Esophagus mucosa (tissue), 1 donor: ENCODE measurements at regions not wholly inside any gene's neighbourhood (a gene's known extent, or its start where the extent isn't known, plus 50 kb on each side); places are given as distances from the start of the nearest gene placed in this dataset.
"Not testable (repeated sequence)": the region's sequence is repeated elsewhere in the genome, so short reads cannot be mapped to it uniquely, and the experiment has no call there.

Source experiments
- ATAC-seq: fragments of 200-7000 bp; cut with Tn5 transposase; one replicate; pipeline ENCODE4 v1.9.1; 2020
- donor health status: DM: yes; HTN: yes; CAD: no.

DNA sequence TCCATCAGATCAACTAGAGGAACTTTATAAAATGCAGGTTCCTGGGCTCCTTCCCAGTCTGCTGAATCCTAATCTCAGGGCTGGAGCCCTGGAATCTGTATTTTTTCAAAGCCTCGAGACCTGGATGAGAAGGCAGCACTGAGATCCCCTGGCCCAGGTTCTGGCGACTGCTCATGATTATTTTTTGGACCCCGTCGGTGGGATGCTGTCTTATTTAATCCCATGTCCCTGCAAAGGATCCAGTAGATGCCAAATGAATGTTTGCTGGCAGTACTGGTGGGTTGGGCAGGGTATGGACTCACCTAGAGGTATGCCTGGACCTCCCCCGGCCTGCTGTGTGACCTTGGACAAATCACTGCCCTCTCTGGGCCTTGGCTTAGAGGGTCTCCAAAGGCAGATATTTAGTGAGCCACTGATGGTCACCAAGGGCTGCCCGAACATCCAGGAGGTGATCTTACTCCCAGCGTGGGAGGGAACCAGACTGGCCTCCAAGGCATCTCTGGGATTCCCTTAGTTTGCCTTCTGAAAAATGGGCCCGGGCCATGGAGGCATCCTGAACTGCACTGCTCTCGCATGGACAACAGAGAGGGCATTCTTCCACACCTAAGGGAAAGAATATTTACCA lies 91.6 kb upstream of the RUNX3 start:
- ATAC-seq = no peak

GRCh38 chr1:25020851-25021590 lies 90.9 kb upstream of the RUNX3 start:
- no peak for ATAC-seq

- no peak for ATAC-seq
Observed at GRCh38 chr1:25020173-25020845, 90.2 kb upstream of the RUNX3 start.

DNA sequence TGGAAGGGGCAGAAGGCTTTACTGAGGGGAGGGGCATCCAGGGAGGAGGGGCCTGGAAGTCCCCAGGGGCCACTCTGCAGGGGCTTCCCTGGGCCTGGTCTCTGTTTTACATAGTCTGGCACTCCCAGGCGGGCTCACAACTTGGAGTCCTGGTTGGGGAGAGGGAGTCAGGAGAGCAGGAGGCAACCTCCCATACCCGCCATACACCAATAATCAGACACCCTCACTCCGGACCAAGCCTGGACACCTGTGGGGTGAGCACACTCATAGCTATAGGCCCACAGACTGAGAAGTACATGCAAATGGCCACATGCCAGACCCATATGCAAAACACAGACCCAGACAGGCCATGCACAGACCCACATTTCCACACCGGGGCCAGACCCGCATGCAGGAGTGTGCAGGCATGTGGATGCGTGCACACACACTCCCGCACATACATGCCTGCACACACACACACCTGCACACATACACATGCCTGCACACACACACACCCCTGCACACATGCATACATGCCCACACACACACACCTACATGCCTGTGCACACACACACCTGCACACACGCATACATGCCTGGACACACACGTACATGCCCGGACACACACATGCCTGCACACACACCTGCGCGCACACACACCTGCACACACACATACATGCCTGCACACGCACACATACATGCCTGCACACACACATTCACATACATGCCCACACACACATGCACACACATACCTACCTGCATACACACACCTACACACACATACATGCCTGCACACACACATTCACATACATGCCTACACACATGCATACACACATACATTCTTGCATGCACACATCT lies 89.5 kb upstream of the RUNX3 start:
- peak; percentile 3 for ATAC-seq

DNA sequence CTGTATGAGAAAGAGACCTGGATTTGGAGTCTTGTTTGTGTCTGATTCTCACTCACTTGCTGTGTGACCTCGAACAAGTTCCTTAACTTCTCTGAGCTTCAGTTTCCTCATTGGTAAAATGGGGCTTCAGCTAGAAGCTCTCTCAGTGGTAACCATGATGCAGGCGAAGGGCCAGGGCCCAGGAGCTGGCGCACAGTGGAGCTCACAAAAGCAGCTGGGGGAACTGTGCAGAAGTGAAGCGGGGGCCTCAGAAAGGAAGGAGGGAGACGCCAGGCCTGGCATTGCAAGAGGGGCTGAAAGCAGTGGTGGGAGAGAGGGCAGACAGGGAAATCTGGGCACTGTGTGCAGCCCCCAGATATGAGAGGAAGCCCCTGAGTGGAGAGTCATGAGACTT lies 88.9 kb upstream of the RUNX3 start:
- ATAC-seq = no peak

GRCh38 chr1:25018110-25018735 lies 88.1 kb upstream of the RUNX3 start:
- ATAC-seq = no peak

GRCh38 chr1:25017436-25018109 lies 87.5 kb upstream of the RUNX3 start:
- no peak for ATAC-seq

GRCh38 chr1:25012966-25013962 lies 83.2 kb upstream of the RUNX3 start:
- no peak for ATAC-seq

DNA sequence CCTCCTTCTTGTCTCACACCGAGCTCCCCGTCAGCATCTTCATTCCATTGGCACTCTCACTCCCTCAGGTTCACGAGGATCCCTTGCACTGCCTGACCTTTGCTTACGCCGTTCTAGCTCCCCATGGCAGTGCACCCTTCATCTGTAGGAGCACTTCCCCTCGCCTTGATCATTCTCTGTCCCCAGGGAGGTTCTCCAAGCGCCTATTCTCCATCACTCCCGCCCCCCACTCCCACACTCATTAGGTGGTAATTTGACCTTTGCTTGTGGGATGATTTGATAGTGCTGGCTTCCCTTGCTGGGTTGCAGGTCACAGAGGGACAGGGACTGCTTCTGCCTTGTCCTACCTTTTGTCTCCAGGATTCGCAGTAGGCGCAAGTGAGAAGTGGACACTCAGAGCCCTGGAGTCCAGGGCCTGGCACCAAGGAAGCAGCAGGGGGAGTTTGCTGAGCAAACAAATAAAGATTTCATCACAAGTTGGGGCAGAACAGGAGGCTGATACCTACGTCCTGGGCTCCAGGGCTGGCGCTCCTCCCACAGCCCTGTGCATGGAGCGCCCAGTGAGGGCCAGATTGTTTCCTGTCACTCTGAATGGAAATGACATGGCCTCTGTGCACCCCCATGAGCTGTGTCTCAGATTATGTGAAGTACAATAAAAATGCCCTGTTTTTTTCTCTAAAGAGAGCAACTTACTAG lies 82.0 kb upstream of the RUNX3 start:
- no peak for ATAC-seq

DNA sequence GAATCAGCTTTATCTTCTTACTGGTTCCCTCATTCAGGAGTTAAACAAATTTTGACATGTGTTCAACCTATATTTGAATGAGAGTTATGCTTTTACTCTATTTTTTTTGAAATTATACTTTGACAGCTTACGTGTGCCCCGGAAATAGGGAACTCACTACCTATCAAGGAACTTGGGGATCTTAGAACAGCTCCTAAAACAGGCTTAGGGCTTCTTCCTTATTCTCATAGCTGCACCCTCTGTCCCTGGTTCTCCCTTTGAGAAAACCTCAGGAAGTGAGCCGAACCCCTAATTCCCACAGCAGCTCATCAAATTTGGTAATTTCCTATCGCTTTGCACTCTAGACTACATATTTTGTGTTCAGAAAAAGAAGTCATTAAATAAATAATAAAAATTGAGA lies 81.2 kb upstream of the RUNX3 start:
- no peak for ATAC-seq

DNA sequence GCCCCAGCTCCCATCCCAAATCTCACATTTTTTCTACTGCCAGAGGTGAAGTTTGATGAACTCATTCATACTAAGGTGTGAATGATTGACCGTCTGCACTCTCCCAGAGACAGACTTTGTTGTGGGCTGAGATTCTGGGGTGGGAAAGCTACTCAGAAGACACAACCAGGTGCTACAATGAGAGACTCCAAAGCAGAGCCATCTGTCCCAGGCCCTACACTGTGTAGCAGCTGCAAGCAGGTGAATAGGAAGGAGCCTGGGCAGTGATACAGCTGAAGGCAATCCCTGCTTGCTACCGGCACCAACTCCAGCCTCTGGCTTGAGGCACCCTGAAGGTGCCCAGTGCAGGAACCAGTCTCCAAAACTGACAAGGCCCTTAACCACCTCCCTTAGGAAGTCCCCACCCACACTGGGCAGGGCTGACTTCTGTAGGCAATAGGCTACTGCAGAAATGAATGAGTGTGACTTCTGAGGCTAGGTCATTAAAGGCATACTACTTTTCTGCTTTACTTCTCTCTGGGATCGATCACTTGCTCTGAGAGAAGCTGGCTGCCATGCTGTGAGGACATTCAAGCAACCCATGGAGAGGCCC lies 79.7 kb upstream of the RUNX3 start:
- no peak for ATAC-seq

DNA sequence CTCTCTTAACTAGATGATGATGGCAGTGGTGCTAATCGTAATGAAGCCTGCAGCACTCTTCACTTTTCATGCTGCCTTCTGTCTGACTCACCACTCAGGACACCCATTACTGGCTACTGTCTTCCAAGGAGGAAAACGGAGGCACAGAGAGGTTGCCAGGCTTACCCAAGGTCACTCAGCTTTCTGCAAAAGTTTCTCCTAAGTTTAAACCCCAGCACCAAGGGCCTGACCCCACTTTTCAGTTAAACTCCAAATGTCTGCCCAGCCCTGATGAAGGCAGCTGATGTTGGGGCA lies 78.1 kb upstream of the RUNX3 start:
- peak; percentile 26 for ATAC-seq

GRCh38 chr1:25007390-25008191 lies 77.5 kb upstream of the RUNX3 start:
- not testable (repeated sequence) for ATAC-seq

GRCh38 chr1:25006770-25007169 lies 76.7 kb upstream of the RUNX3 start:
- no peak for ATAC-seq

- ATAC-seq = no peak
Observed at GRCh38 chr1:25004355-25004754, 74.3 kb upstream of the RUNX3 start.

DNA sequence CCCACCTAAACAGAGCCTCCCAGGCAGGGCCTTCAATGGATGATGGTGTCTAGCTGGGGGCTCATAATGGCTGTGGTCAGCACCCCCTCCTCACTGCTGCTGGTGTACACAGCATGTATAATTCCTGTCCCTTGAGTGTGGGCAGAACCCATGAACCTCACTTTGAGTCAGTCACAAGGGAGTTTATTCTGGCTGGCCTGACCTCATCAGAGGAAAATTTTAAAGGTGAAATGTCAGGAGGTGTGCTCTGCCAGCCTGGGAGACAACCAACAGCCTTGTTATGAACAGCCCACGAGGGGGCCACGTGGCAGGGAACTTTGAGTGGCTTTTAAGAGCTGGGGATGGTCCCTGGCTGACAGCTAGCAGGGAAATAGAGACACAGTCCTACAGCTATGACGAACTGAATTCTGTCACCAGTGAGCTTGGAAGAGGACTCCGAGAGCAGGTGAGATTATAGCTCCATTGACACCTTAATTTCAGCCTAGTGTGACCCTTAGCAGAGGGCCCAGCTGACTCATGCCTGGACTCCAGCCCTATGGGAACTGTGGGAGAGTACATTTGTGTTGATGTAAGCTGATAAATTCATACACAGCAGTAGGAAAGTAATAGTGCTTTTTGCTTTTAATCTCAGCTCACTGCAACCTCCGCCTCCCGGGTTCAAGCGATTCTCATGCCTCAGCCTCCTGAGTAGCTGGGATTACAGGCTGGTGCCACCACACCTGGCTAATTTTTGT lies 73.5 kb upstream of the RUNX3 start:
- ATAC-seq = no peak

DNA sequence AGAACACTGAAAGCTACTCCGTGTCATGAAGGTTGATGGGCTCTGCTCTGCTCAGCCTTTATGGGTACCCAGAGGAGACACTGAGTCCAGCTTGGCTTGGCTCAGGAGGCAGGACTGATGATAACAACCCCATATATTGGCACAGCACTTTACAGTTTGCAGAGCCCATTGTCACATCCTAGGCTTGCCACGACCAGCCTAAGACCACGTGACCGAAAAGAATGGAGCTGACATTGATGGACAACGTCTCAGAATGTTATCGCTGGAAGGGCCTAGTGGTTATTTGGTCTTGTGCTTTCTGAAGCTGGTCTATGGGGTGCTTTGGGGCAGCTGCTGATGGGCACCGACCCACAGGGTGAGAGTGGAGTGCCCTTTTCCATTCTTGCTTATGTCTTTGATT lies 72.9 kb upstream of the RUNX3 start:
- ATAC-seq = no peak
